K562 (cell line): ENCODE measurements at regions not wholly inside any gene's neighbourhood (a gene's known extent, or its start where the extent isn't known, plus 50 kb on each side); places are given as distances from the start of the nearest gene placed in this dataset.

Source experiments
- ATAC-seq: fragments of 200-7000 bp; cut with Tn5 transposase; 3 replicates; pipeline ENCODE4 v1.9.1; 2020; ENCODE audit warnings: moderate library complexity
- BruUV-seq: library from RNA; stranded (reverse); fragments of 400-500 nt; replicated peaks from 2 replicates; lab custom pipeline; 2021; lab: Mats Ljungman, UMichigan
- CTCF ChIA-PET: fragments of 300-600 bp; formaldehyde crosslinking; extraction: SDS; loops from one replicate; lab custom pipeline; 2021; ENCODE audit warnings: low intra/inter-chr PET ratio; lab: Yijun Ruan, JAX
- POLR2A ChIA-PET: fragments of 300-600, 350-650 bp; sonication (Branson Sonifier 250); formaldehyde crosslinking; extraction: SDS; loops from one replicate; lab custom pipeline; 2021; ENCODE audit warnings: antibody characterized with exemption, inconsistent platforms; lab: Yijun Ruan, JAX
- DNase-seq, 4 experiments: peaks; one replicate each; pipeline versions ENCODE4 v3.0.0 to v3.0.0-alpha.2; 2011 to 2018; ENCODE audit warnings: low spot score in 3 of 4, mixed read lengths in 3 of 4; ENCODE audit errors: extremely low read depth in 1 of 4
- FAIRE-seq: peaks from 2 replicates; lab custom pipeline; 2011; peaks lifted over from hg19 to GRCh38; lab: Jason Lieb, UNC
- H2AFZ ChIP-seq: 2 replicates; pipeline ENCODE4 v1.6.0; 2011; ENCODE audit warnings: low read depth, low read length, control low read depth, inconsistent platforms
- H3K27ac ChIP-seq: fragments of 200-600 bp; 3 replicates; pipeline ENCODE4 v1.8.0; 2011; ENCODE audit warnings: low read depth, mild to moderate bottlenecking, control low read depth, inconsistent platforms, low read length, moderate library complexity, mixed read lengths; ENCODE audit errors: extremely low read depth
- H3K27me3 ChIP-seq, 2 experiments: fragments of 300-600 bp in 1 of 2; 2 replicates in 1 of 2; 3 replicates in 1 of 2; pipeline versions ENCODE4 v1.6.0 to v1.8.0; 2011; ENCODE audit warnings: inconsistent platforms in 2 of 2, low read length in 2 of 2, mild to moderate bottlenecking in 1 of 2, mixed read lengths in 1 of 2, moderate library complexity in 1 of 2; ENCODE audit not compliant: control insufficient read depth in 2 of 2, insufficient read depth in 2 of 2
- H3K36me3 ChIP-seq: fragments of 300-600 bp; 3 replicates; pipeline ENCODE4 v1.8.0; 2011; ENCODE audit warnings: mild to moderate bottlenecking, low read length, inconsistent platforms; ENCODE audit not compliant: control insufficient read depth, insufficient read depth
- H3K4me1 ChIP-seq, 2 experiments: fragments of 200-600 bp in 1 of 2; replicated peaks in 1 of 2; 2 replicates in 1 of 2; 3 replicates in 1 of 2; pipeline versions ENCODE4 v1.5.1 to v1.8.0; 2011; ENCODE audit warnings: inconsistent platforms in 2 of 2, low read length in 2 of 2, mild to moderate bottlenecking in 1 of 2, mixed read lengths in 1 of 2, moderate library complexity in 1 of 2; ENCODE audit not compliant: control insufficient read depth in 2 of 2, insufficient read depth in 2 of 2
- H3K4me2 ChIP-seq: 2 replicates; pipeline ENCODE4 v1.6.1; 2011; ENCODE audit warnings: low read length, control low read depth, inconsistent platforms, mixed read lengths; ENCODE audit not compliant: insufficient read depth
- H3K4me3 ChIP-seq: fragments of 200-600 bp; sonication (generic), shearing (Covaris generic); 2 replicates; pipeline ENCODE4 v1.5.1; 2016; ENCODE audit warnings: control low read depth, inconsistent platforms
- H3K79me2 ChIP-seq: fragments of 200-600 bp; 3 replicates; pipeline ENCODE4 v1.8.0; 2011; ENCODE audit warnings: low read length, inconsistent platforms; ENCODE audit not compliant: control insufficient read depth, insufficient read depth
- H3K9ac ChIP-seq, 2 experiments: 2 replicates each; pipeline versions ENCODE4 v1.6.0 to v1.6.1; 2011; ENCODE audit warnings: low read depth in 2 of 2, low read length in 2 of 2, control low read depth in 1 of 2, inconsistent platforms in 1 of 2, mild to moderate bottlenecking in 1 of 2, mixed read lengths in 1 of 2; ENCODE audit not compliant: insufficient read depth in 1 of 2
- H3K9me1 ChIP-seq: one replicate; pipeline ENCODE4 v1.6.0; 2011; ENCODE audit warnings: inconsistent platforms, mild to moderate bottlenecking, low read length, moderate library complexity; ENCODE audit not compliant: control insufficient read depth, insufficient read depth
- H3K9me3 ChIP-seq: replicated peaks from 2 replicates; pipeline ENCODE4 v1.5.1; 2011; ENCODE audit warnings: low read depth, low read length, inconsistent platforms; ENCODE audit not compliant: control insufficient read depth, insufficient read depth
- H4K20me1 ChIP-seq: replicated peaks from 2 replicates; pipeline ENCODE4 v1.6.1; 2011; ENCODE audit warnings: low read length, inconsistent platforms, mixed read lengths; ENCODE audit not compliant: control insufficient read depth, insufficient read depth
- CCAR2 ChIP-seq: fragments of 200-400 bp; formaldehyde crosslinking; IDR thresholded peaks from 2 replicates; pipeline ENCODE4 v1.6.1; 2017; ENCODE audit warnings: mild to moderate bottlenecking, low read depth, low read length
- CREBBP ChIP-seq: IDR thresholded peaks from one replicate; pipeline ENCODE4 v1.6.1; 2012; ENCODE audit warnings: low read depth, mild to moderate bottlenecking, control low read depth, inconsistent platforms, low read length
- CREM ChIP-seq: IDR thresholded peaks from 2 replicates; pipeline ENCODE4 v1.6.1; 2014; ENCODE audit warnings: antibody characterized with exemption, low read depth
- DEAF1 ChIP-seq: fragments of 450-650 bp; formaldehyde crosslinking; IDR thresholded peaks from 2 replicates; pipeline ENCODE4 v1.4.0; 2020; ENCODE audit warnings: mild to moderate bottlenecking, moderate library complexity
- ESRRA ChIP-seq: fragments of 450-650 bp; IDR thresholded peaks from 2 replicates; pipeline ENCODE4 v1.6.1; 2014; ENCODE audit warnings: low read depth, mild to moderate bottlenecking, moderate library complexity, borderline replicate concordance
- GTF2B ChIP-seq: IDR thresholded peaks from 2 replicates; pipeline ENCODE4 v1.6.1; 2011; ENCODE audit not compliant: insufficient read length; ENCODE audit errors: extremely low read depth
- IFI16 ChIP-seq: fragments of 250-450 bp; sonication (Bioruptor Pico); IDR thresholded peaks from 2 replicates; pipeline ENCODE4 v2.1.2; 2022; ENCODE audit warnings: mild to moderate bottlenecking, inconsistent platforms
- IRF9 ChIP-seq: fragments of 450-650 bp; IDR thresholded peaks from 2 replicates; pipeline ENCODE4 v1.6.1; 2016; ENCODE audit warnings: missing biosample characterization, missing genetic modification characterization
- LEF1 ChIP-seq: fragments of 450-650 bp; IDR thresholded peaks from 2 replicates; pipeline ENCODE4 v1.6.1; 2016; ENCODE audit warnings: mild to moderate bottlenecking
- OTX1 ChIP-seq: fragments of 450-650 bp; formaldehyde crosslinking; IDR thresholded peaks from 2 replicates; pipeline ENCODE4 v1.4.0; 2022; ENCODE audit warnings: mild to moderate bottlenecking
- POLR2B ChIP-seq: fragments of 450-650 bp; IDR thresholded peaks from 2 replicates; pipeline ENCODE4 v1.6.1; 2018; ENCODE audit warnings: low read depth; ENCODE audit not compliant: partially characterized antibody
- RBM25 ChIP-seq: fragments of 200-400 bp; formaldehyde crosslinking; IDR thresholded peaks from 2 replicates; pipeline ENCODE4 v1.6.1; 2018; ENCODE audit warnings: low read length, low read depth, moderate library complexity; ENCODE audit not compliant: severe bottlenecking
- TARDBP ChIP-seq: fragments of 450-650 bp; IDR thresholded peaks from 2 replicates; pipeline ENCODE4 v1.6.1; 2016
- ZBTB1 ChIP-seq: sonication (generic); formaldehyde crosslinking; IDR thresholded peaks from 2 replicates; pipeline ENCODE4 v1.8.1; 2023; ENCODE audit warnings: missing genetic modification reagents, low read depth, mild to moderate bottlenecking, borderline replicate concordance
- ZNF174 ChIP-seq: fragments of 250-450 bp; sonication (Bioruptor Pico); IDR thresholded peaks from 2 replicates; pipeline ENCODE4 v1.4.0; 2020; ENCODE audit warnings: mild to moderate bottlenecking
- ZNF212 ChIP-seq: fragments of 450-650 bp; formaldehyde crosslinking; IDR thresholded peaks from 2 replicates; pipeline ENCODE4 v1.4.0; 2020; ENCODE audit warnings: mild to moderate bottlenecking
- ZNF717 ChIP-seq: fragments of 250-450 bp; sonication (Bioruptor Pico); IDR thresholded peaks from 2 replicates; pipeline ENCODE4 v1.5.0; 2021
- WGBS: fragments of 100-300 bp; shearing (Covaris generic); methylation state at CpG from one replicate; pipeline ENCODE4 v1.1.6; 2016; ENCODE audit warnings: low coverage, mixed read lengths; ENCODE audit not compliant: insufficient coverage; ENCODE audit errors: missing lambda C conversion rate; 5-methylcytosine and 5-hydroxymethylcytosine counted together
- in situ Hi-C: fragments of 300-500 bp; cut with MboI; formaldehyde crosslinking; loops from 4 replicates; pipeline ENCODE4 v1.15.0; 2018; ENCODE audit warnings: inconsistent platforms, mixed read lengths
- intact Hi-C: fragments of 100-400 bp; cut with micrococcal nuclease; formaldehyde crosslinking; loops from 2 replicates; pipeline ENCODE4 v1.14.2; 2022
- TF ChIP-seq, protein P1 (sequence below): fragments of 450-650 bp; IDR thresholded peaks from 2 replicates; pipeline ENCODE4 v1.6.1; 2016; ENCODE audit warnings: borderline replicate concordance
- TF ChIP-seq, protein P2 (sequence below), 2 experiments: fragments of 250-450 bp in 1 of 2; fragments of 450-650 bp in 1 of 2; sonication (Bioruptor Pico) in 1 of 2; IDR thresholded peaks; 2 replicates each; pipeline versions ENCODE4 v1.6.1 to v1.8.0; 2016 to 2021; ENCODE audit warnings: mild to moderate bottlenecking in 2 of 2, moderate library complexity in 2 of 2, missing compliant biosample characterization in 1 of 2, missing genetic modification characterization in 1 of 2

DNA sequence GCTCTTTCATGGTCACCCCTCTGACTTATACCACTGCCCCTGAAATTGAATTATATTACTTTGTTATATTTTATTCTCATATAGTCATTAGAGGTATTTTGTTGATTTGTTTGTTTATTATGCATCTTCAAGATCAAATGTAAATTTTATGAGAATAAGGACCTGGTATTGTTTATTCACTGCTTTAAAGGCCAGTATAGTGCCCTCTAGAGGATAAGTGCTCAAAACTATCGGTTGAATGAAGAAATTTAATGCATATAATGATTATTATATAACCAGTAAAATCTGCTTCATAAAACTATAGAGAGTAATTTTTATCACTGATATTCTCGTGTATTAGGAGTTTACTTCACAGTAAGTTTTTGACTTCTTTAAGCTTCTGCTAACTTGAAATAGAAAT, 1401.9 kb downstream of the SLITRK1 start:
- Histone ChIP-seq H3K4me1 (no peaks in the 10 kb centered on the region), H4K20me1 (no peaks in the 10 kb centered on the region), H3K27me3 (no peaks in the 10 kb centered on the region), H3K4me2 (no peak overlapping the region), H2AFZ (no peak overlapping the region), H3K9me3 (no peaks in the 10 kb centered on the region), H3K79me2 (no peaks in the 10 kb centered on the region), H3K9me1 (no peaks in the 10 kb centered on the region), H3K9ac (no peak overlapping the region), H3K27ac (no peak overlapping the region), H3K4me3 (no peak overlapping the region), H3K36me3 (no peaks in the 10 kb centered on the region)
- CTCF ChIA-PET, result no interaction called here
- no TSS peak for BruUV-seq
- FAIRE-seq, result no peak
- no peak for ATAC-seq
- intact Hi-C loops, result no loop called here
- POLR2A ChIA-PET, result no interaction called here
- TF ChIP-seq POLR2B (no peak), LEF1 (no peak), RBM25 (no peak), ZNF212 (no peak), CREM (no peak), OTX1 (CRISPR knock-in tag) (no peak), ESRRA (no peak), CREBBP (no peak), CCAR2 (no peak), ZNF174 (CRISPR knock-in tag) (no peak), GTF2B (no peak), IFI16 (no peak), DEAF1 (no peak), IRF9 (tag) (no peak), TARDBP (no peak), ZBTB1 (CRISPR knock-in tag) (no peak), ZNF717 (CRISPR knock-in tag) (no peak)
- TF ChIP-seq, protein P1, sequence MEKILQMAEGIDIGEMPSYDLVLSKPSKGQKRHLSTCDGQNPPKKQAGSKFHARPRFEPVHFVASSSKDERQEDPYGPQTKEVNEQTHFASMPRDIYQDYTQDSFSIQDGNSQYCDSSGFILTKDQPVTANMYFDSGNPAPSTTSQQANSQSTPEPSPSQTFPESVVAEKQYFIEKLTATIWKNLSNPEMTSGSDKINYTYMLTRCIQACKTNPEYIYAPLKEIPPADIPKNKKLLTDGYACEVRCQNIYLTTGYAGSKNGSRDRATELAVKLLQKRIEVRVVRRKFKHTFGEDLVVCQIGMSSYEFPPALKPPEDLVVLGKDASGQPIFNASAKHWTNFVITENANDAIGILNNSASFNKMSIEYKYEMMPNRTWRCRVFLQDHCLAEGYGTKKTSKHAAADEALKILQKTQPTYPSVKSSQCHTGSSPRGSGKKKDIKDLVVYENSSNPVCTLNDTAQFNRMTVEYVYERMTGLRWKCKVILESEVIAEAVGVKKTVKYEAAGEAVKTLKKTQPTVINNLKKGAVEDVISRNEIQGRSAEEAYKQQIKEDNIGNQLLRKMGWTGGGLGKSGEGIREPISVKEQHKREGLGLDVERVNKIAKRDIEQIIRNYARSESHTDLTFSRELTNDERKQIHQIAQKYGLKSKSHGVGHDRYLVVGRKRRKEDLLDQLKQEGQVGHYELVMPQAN, result no peak
- TF ChIP-seq, protein P2, sequence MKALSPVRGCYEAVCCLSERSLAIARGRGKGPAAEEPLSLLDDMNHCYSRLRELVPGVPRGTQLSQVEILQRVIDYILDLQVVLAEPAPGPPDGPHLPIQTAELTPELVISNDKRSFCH (CRISPR knock-in tag; IDR thresholded peaks at IDR 0.05), result no peak
- TF ChIP-seq, protein P2 (tag; IDR thresholded peaks at IDR 0.05), result no peak
- in situ Hi-C loops, result no loop called here
- 0% methylated on average over 2 of the region's 2 CpGs for WGBS
- no peak for DNase-seq
